NCI-H2107 (cell line): ENCODE measurements at regions not wholly inside any gene's neighbourhood (a gene's known extent, or its start where the extent isn't known, plus 50 kb on each side); places are given as distances from the start of the nearest gene placed in this dataset.

ENCODE experiments used
- DNase-seq: peaks from one replicate; lab custom pipeline; 2025; lab: John Stamatoyannopoulos, UW

- DNase-seq = no peak
Observed at GRCh38 chr2:16120591-16121180, 180.3 kb downstream of the MYCN start.

- DNase-seq = no peak
Observed at GRCh38 chr2:16119741-16120140, 179.4 kb downstream of the MYCN start.

- no peak for DNase-seq
Observed at GRCh38 chr2:16118611-16119590, 178.6 kb downstream of the MYCN start.

- no peak for DNase-seq
Observed at GRCh38 chr2:16117791-16118610, 177.7 kb downstream of the MYCN start.

GRCh38 chr2:16117021-16117700 lies 176.8 kb downstream of the MYCN start:
- DNase-seq = no peak

- no peak for DNase-seq
Observed at GRCh38 chr2:16115881-16116830, 175.8 kb downstream of the MYCN start.

- no peak for DNase-seq
Observed at GRCh38 chr2:16115291-16115690, 174.9 kb downstream of the MYCN start.

- no peak for DNase-seq
Observed at GRCh38 chr2:16114836-16115235, 174.5 kb downstream of the MYCN start.

- no peak for DNase-seq
Observed at GRCh38 chr2:16114070-16114469, 173.7 kb downstream of the MYCN start.

GRCh38 chr2:16113568-16113967 lies 173.2 kb downstream of the MYCN start:
- DNase-seq = no peak

- DNase-seq = no peak
Observed at GRCh38 chr2:16112972-16113560, 172.7 kb downstream of the MYCN start.

- DNase-seq = no peak
Observed at GRCh38 chr2:16112251-16112971, 172.1 kb downstream of the MYCN start.

- no peak for DNase-seq
Observed at GRCh38 chr2:16111838-16112210, 171.5 kb downstream of the MYCN start.

GRCh38 chr2:16109821-16110310 lies 169.5 kb downstream of the MYCN start:
- DNase-seq = no peak

- no peak for DNase-seq
Observed at GRCh38 chr2:16109368-16109820, 169.0 kb downstream of the MYCN start.

- DNase-seq = no peak
Observed at GRCh38 chr2:16107246-16107645, 166.9 kb downstream of the MYCN start.

- no peak for DNase-seq
Observed at GRCh38 chr2:16106619-16107018, 166.3 kb downstream of the MYCN start.

- DNase-seq = no peak
Observed at GRCh38 chr2:16105669-16106281, 165.4 kb downstream of the MYCN start.
